Forelimb muscle (tissue), 1 donor: ENCODE measurements at regions not wholly inside any gene's neighbourhood (a gene's known extent, or its start where the extent isn't known, plus 50 kb on each side); places are given as distances from the start of the nearest gene placed in this dataset.
A peak's percentile ranks its signal among the peaks of the same experiment; 100 is the strongest.
"Not testable (repeated sequence)": the region's sequence is repeated elsewhere in the genome, so short reads cannot be mapped to it uniquely, and the experiment has no call there.

Experiments
- DNase-seq: peaks from one replicate; pipeline ENCODE4 v3.0.0-alpha.2; 2013; ENCODE audit warnings: low read depth

DNA sequence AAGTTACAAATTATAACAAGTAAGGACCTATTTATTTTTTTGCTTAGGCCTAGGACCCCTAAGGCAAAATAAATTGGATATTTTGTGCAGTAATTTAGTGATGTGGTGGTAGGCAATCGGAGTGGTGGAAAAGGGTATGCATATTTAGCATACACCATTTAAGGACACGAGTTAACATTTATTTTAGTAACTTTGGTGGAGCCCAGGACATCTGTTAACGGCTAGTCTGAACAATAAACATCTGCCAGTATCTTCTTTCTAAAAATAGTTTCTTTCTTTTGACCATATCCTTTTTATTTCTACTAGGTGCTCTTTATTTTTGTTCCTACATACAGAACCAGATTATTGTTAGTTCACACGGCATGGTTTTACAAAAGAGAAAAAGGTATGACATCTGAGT is 326.3 kb downstream of the CHL1 start:
- no peak for DNase-seq

DNA sequence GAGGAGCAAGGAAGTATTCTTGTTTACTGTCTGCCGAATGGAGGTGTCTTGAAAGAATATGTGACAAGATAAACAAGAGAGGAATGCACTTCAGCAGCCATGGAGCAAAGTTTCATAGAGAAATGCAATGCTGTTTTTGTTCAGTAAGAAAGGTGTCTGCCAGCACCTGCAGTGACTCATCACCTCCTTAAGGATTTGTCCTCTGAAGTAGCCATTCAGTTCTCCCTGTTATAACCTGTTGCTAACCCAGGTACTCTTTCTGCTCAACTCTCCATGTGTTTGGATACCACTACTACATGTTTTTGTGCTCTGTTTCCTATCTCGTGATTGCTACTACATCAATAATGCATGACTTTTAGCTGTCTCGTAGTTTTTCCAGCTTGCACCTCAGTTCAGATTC is 328.9 kb downstream of the CHL1 start:
- DNase-seq, result no peak

DNA sequence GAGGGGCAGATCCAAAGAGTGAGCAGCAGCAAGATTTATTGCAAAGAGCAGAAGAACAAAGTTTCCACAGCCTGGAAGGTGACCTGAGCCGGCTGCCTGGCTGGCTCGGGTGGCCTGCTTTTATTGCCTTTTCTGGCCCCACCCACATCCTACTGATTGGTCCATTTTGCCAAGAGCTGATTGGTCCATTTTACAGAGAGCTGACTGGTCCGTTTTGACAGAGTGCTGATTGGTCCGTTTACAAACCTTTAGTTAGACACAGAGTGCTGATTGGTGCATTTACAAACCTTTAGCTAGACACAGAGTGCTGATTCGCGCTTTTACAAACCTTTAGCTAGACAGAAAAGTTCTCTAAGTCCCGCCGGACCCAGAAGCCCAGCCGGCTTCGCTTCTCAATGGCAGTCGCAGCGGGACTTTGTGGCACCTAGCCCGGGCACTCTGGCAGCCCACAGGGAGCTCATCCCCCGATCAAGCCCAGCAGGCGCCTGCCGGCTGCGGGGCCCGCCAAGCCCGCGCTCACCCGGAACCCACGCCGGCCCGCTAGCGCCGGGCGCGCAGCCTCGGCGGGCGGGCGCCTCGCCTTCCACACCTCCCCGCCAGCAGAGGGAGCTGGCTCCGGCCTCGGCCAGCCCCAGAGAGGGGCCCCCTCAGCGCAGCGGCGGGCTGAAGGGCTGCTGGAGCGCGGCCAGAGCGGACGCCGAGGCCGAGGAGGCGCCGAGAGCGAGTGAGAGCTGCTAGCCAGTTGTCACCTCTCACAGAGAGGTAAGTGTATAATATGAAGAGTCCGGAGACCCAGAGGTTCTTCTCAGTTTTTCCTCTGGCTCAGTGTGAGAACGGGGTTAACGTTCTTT is 339.2 kb downstream of the CHL1 start:
- no peak for DNase-seq

DNA sequence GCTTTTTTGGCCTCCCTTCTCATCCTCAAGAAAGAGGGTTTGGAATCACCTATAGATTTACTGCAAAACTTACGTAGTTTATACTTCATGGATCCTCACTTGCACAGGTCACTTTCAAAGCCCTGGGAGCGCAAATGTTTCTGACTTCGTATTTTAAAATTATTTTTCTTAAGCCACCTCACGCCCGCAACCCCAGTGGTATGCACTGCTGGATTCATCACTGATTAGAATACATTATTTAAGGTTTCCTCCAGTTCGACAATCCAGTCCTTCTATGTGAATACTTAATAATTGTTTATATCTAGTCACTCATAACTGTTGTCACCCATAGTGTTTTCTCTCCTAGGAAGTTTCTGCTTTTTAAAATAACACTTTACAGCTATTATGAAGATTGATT is 339.9 kb downstream of the CHL1 start:
- DNase-seq, result no peak

DNA sequence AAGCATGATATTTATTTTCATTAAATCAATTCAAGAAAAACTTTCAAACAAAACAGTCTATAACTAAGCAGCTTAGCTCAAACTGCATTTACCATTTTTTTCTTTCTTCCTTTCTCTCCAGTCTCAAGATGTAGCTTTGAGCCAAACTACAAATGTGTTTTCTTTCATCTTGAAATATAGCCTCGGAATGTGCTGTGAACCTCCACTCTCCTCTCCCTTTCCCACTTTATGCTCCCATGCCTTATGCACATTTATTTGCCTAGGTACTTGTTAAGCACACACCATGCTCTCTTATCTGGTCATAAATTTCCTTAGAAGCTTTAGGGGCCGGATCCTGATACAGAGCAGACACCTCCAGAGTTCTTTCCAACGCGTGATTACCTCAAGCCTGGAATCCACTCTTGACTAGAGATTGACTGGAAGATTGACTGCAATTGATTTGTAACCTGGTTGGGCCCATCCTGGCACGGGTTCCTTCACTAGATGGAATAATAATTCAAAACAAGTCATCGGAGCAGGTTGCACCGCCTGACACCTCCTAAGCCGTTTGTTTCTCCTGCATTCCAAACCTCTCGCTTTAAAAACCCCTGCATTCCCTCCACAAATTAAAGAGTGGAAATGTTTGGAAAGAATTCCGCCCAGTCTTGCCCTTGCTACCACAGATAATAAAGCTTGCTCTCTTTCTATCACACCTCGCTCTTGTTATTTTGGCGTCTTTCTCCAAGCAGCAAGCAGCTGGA is 344.7 kb downstream of the CHL1 start:
- no peak for DNase-seq

DNA sequence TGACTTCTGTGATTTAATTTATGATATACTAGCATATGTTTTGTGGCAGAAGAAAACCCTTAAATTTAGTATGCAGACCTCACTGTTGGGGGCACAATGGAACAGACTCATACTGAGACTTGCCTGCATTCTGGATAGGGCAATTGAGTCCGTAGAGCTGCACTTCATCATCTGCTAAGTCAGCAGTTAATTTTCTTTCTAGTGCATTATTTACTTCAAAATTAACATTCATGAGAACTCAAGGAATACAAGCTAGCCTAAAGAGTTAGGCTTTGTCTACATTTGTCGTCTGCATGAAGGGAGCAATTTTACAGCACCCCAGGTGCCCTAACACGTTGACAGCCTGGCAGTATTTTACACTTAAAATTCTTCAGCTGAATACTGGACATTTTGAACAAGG is 345.5 kb downstream of the CHL1 start:
- no peak for DNase-seq

DNA sequence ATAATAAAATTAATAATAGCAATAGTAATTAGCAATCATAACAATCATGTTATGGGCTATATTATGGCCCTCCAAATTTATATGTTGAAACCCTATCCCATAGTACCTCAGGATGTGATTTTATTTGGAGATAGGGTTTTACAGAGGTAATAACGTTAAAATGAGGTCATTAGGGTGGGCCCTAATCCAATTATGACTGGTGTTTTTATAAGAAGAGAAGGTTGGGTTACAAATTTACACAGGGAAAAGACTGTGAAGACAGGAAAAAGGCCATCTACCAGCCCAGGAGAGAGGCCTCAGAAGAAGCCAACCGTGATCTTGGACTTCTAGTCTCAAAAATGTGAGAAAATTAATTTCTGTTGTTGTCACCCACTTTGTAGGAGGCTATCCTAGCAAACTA is 353.1 kb downstream of the CHL1 start:
- no peak for DNase-seq

DNA sequence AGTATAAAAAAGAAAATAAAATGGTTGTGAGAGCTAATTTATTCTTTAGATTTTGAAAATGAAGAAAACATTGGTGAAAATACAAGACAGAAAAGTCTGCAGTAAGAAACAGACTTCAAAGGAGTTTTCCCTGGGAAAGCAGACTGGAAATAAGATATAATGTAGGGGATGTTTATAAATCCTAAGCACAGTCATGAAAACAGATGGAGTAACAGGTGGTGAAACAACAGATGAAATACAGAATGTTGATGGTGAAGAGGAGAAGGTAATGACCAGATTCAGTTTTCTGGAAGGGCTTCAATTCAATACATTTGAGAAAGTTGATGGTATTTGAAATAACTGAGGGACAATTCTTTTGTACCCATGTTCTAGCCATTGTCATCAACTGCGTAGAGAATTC is 353.9 kb downstream of the CHL1 start:
- DNase-seq, result no peak

DNA sequence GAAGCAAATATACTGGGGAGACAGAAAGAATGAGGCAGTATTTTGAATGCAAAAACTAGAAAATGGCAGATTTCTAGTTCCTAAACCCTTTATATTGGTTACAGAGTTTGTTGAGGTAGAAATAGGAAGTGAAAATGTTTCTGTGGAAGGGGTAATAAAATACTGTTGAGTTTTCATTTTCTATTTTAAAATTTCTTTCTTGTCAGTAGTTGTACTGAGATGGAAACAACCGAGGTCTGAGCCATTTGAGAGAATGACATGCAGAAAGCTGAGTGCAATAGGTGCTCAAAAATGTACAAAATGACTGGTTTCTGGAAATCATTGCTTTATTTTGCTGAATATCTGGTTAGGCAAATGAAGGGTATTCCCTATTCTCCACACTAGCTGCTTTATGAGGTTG is 361.4 kb downstream of the CHL1 start:
- DNase-seq, result no peak

DNA sequence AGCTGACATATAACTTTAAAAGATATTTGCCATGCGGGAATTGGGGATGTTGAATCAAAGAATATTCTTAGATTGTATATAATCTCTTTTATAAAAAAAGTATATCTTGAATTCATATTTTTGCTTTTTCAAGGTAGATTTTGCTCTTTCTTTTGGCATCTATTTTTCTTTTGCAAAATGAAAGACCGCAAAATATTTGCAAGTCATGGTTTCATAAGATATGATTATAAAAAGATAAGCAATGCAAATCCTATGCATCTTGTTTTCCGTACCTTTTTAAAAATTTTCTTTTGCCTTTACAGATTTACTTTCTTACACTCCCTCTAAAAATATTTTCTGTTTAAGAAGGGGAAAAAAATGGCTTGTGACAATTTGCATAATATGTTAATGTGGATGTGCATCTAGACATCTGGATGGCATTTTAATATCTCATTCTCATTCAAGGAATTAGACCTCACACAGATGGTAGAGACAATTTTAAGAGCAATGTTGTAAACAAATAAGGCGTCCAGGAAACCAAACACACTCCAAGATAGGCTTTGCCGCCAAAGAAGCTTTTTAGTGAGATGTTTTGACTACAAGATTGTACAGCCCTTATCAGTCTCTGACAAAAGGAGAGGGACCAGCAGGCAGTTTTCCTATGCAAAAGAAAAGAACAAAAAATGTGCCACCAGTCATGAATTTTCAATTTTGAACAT is 371.1 kb downstream of the CHL1 start:
- no peak for DNase-seq

DNA sequence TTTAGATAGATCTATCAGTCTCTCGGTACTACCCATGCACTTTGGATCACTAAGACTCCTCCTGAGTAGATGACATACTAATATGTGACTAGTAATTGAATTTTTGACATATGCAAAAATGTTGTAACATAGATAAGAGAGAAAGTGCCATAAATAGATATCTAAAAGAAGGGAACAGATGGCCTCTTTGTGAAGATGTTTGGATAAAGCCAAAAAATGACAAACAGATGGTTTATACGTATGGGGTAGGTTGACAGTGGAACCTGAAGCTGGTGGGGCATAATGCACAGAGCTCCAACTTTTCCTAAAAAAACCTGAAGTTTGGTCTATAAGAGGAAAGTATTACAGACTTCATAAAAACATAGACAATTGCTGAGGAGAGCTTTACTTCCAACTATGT is 383.0 kb downstream of the CHL1 start:
- not testable (repeated sequence) for DNase-seq

DNA sequence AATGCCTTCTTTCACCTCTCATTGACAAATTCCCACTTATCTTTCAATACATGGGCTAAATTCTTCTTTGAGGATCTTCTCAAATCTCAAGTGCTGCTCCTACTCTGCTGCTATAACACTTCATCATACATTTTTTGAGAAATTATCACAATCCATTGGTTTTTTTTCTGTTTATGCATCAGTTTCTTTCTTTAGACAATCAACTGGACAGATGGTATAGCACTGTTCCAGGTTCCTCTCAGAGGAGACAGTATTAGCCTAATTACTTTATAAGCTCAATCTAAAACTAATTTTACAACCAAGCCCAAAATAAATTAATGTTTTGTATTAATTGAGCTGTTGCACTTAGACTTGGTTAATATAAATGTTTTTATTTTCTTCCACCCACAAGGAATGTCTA is 392.5 kb downstream of the CHL1 start:
- DNase-seq, result not testable (repeated sequence)

DNA sequence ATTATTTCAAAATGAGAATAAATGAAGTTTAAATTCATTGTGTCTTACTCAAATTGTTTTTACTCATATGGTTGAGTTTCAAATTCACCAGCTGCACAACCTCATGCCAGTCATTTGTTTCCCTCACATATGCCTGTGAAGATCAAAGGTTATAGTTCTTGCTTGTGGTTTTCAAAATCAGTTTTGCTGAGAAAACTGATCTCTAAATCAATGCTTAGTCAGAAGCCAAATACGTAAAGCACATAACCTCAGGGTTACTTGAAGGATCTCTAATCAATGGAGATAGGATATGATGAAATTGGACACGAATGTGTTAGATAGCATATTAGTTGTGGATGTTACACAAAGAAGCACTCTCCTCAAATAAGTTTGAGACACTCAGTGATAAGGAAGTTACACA is 400.7 kb downstream of the CHL1 start:
- DNase-seq, result not testable (repeated sequence)

DNA sequence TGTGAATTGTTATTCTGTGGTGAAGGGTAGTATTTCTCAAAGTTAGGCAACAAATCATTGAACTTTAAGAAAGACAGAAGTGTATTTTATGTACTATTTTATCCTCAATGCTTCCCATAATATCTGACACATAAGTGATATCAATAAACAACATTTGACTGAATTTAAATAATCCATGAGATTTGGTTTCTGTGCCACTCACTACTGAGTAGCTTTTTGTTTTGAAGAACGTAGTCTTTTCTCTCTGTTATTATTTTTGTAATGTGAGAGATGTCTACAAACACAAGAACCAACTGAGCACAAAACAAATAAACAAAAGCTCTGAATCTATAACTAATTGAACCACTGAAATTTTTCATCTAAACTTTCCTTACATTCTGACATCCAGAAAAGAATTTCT is 401.2 kb downstream of the CHL1 start:
- DNase-seq, result not testable (repeated sequence)

DNA sequence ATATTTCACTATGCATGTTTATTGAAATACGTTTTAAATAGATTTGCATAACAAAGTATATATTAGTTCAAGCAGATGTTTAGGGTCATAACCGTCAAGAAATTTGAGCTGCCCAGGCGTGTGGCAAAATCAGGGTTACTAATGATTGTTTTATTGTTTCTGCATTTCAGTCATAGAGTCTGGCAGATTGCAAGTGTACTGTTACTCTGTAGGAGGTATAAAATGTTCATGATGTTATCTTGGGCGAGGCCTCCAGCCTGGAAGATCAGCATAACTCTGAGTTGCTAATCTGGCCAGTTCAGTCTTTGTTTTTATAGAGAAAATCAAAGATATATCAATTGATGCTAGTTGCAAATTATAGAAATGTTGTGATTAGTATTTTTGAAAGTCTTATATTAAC is 410.9 kb downstream of the CHL1 start:
- DNase-seq, result not testable (repeated sequence)

DNA sequence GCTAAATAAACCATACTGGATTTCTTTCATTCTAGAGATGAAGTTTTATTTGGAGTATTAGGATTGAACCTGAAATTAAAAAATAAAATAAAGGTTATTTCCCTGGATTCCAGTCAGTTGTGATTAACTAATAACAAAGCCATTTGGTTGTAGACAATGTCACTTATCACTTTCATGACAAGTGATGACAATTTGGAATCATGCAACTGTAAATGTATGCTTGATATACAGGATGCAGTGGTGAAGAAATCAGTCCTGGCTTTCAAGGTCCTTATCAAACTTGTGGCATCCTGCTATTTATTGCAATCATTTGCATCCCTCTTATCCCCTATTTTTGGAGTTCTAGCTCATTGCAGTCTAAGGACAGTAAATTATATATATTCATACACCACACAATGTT is 425.2 kb downstream of the CHL1 start:
- DNase-seq, result no peak

DNA sequence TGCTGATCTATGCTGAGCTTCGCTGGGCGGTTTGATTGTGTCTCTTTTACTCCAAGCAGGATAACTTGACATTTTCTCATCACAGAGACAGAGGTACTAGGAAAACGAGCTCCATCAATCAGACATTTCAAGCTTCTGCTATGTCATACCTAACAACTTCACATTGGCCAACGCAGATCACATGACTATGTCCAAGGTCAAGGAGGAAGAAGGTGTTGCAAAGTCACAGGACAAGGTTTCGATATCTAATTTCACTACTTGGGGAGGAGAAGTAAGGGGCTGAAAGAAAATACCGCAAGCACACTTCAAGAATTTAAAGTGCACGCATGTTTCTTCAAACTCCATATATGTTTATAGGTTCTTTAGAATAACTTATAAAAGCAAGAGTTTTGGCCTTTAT is 425.8 kb downstream of the CHL1 start:
- no peak for DNase-seq

DNA sequence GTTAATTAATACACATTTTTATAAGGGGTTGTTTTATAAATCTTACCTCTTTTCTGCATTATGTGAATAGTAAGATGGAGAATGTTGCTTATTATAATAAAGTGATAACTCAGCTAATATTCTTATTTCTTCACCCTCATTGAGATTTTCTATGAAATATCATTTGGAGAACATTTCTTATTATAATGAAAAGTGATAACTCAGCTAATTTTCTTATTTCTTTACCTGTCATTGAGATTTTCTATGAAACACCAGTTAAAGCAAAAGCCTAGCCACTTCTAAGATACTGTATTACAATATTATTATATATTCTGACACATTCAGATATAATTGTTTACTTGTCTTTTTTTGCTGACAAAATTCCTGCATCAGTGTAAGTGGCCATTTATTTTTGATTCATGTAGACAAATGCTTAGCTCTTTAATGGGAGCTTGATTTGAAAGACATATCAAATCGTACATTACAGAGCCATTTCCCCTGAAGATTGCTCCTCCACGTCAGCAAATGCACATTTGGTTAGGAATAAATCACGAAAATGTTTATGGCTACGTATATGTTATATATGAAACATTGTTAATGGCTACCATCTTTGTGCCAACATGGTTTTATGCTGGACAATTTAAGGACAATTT is 427.5 kb downstream of the CHL1 start:
- no peak for DNase-seq

DNA sequence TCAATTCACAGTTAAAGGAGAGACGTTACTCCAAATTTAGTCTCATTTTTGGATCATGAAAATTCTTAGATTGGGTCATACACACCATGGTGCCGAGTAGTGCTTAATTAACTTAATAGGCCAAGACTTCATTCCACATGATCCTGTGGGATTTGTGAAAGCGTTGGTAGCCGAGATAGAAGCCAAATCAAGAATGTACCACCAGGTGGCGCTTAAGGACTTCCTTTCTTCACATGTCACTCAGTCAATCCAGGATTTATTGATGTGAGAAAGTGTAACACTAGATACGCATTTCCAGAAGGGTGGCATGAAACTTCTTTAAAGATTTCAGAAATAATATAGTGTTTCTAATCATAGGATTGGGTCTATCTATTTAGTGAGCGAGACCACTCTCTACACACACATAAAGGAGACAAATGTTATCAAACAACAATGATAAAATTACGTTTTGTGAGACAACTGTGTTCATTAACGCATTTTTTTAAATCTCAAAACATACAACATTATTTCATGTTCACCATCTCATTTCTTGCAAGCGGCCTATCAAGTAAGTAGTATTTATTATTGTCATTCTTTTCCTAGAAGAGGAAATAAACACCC is 436.1 kb downstream of the CHL1 start:
- peak; percentile 17 for DNase-seq

DNA sequence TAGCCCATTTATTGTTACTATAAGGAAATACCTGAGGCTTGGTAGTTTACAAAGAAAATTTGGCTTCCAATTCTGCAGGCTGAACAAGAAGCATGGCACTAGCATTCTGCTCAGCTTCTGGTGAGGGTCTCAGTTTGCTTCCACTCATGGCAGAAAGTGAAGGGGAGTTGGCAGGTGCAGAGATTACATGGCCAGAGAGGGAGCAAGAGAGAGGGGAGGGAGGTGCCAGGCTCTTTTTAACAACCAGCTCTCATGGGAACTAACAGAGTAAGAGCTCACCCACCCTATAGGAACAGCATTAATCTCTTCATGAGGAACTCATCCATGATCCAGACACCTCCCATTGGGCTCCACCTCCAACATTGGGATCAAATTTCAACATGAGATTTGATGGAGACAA is 437.9 kb downstream of the CHL1 start:
- DNase-seq, result no peak

DNA sequence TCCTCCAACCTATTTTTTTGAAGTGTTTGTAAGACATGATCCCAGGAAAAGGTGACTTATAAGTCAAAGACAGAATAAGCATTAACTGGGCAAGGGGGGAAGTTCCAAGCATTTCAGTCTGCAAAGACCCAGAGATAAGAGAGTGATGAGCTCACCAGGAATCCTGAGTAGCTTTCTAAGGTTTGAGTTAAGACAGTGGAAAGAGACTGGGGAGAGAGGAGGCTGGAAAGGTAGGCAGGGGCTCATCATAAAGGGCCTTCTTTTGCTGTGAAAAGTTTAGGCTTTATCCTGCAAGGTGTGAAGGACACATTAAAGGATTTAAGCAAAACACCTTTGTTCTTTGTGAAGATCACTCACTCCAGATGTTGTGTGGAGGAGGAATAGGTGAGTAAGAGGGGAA is 438.8 kb downstream of the CHL1 start:
- no peak for DNase-seq

DNA sequence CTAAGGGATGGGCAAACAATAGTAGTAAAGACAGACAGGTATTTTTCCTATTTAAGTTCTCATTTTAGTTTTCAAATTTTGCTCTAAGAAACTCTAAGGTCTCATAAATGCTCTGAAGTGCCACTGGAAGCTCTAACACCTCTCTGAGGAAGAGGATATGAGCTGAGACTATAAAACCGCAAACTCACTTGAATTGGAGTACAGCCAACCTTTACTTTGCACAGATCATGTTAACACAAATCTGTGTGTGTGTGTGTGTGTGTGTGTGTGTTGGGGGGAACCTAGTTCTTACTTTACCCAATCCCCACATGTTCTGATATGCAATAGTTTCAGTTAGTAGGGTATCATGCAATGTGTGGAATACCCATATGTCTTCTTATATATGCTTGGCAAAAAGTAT is 446.8 kb downstream of the CHL1 start:
- DNase-seq, result no peak
